ENCODE measurements at regions not wholly inside any gene's neighbourhood (a gene's known extent, or its start where the extent isn't known, plus 50 kb on each side); places are given as distances from the start of the nearest gene placed in this dataset.

GRCh38 chr4:181951265-181951664 lies 291.9 kb upstream of the TENM3 start:
- H3K4me1 Mint-ChIP-seq (ENCODE audit: low read depth, unreplicated experiment), result no peaks in the 10 kb centered on the region
- no peaks in the 10 kb centered on the region for H3K4me1 ChIP-seq
- H3K36me3 ChIP-seq (ENCODE audit: control insufficient read depth, insufficient read depth, low read length), result no peaks in the 10 kb centered on the region
- no peak overlapping the region for H3K4me3 ChIP-seq (ENCODE audit: low read depth, low read length)
- H3K27me3 ChIP-seq (replicated peaks; ENCODE audit: control insufficient read depth, insufficient read depth, low read length), result no peaks in the 10 kb centered on the region
- no TSS peak for BruUV-seq (replicated peaks)
- POLR2A ChIA-PET, result no interaction called here
- H3K9me3 Mint-ChIP-seq (ENCODE audit: unreplicated experiment), result no peaks in the 10 kb centered on the region
- no peak overlapping the region for H3K27ac Mint-ChIP-seq (ENCODE audit: unreplicated experiment)
- intact Hi-C loops (cut with micrococcal nuclease; ENCODE audit: unreplicated experiment), result no loop called here
- no peaks in the 10 kb centered on the region for H3K9me3 ChIP-seq
- no peaks in the 10 kb centered on the region for H3K36me3 Mint-ChIP-seq (ENCODE audit: insufficient read depth, unreplicated experiment)
- CTCF ChIA-PET, result no interaction called here
- DNase-seq, result no peak
- H3K27me3 Mint-ChIP-seq (ENCODE audit: insufficient read depth, unreplicated experiment), result no peaks in the 10 kb centered on the region
- TF ChIP-seq CTCF (IDR thresholded peaks at IDR 0.05; ENCODE audit: insufficient read depth in 1 of 2, low read depth in 1 of 2, low read length in 1 of 2, severe bottlenecking in 1 of 2, unreplicated experiment in 1 of 2), result no peak
- H3K4me3 Mint-ChIP-seq (ENCODE audit: unreplicated experiment), result no peak overlapping the region

- H3K36me3 ChIP-seq (ENCODE audit: control insufficient read depth, insufficient read depth, low read length), result no peaks in the 10 kb centered on the region
- Mint-ChIP-seq H3K4me1 (ENCODE audit: low read depth, unreplicated experiment) (no peaks in the 10 kb centered on the region), H3K36me3 (ENCODE audit: insufficient read depth, unreplicated experiment) (no peaks in the 10 kb centered on the region), H3K9me3 (ENCODE audit: unreplicated experiment) (no peaks in the 10 kb centered on the region), H3K4me3 (ENCODE audit: unreplicated experiment) (no peak overlapping the region), H3K27ac (ENCODE audit: unreplicated experiment) (no peak overlapping the region), H3K27me3 (ENCODE audit: insufficient read depth, unreplicated experiment) (no peaks in the 10 kb centered on the region)
- intact Hi-C loops (cut with micrococcal nuclease; ENCODE audit: unreplicated experiment), result no loop called here
- TF ChIP-seq CTCF (IDR thresholded peaks at IDR 0.05; ENCODE audit: insufficient read depth in 1 of 2, low read depth in 1 of 2, low read length in 1 of 2, severe bottlenecking in 1 of 2, unreplicated experiment in 1 of 2), result no peak
- ChIA-PET POLR2A (no interaction called here), CTCF (no interaction called here)
- no peaks in the 10 kb centered on the region for H3K9me3 ChIP-seq
- BruUV-seq (replicated peaks), result no TSS peak
- no peaks in the 10 kb centered on the region for H3K4me1 ChIP-seq
- H3K27me3 ChIP-seq (replicated peaks; ENCODE audit: control insufficient read depth, insufficient read depth, low read length), result no peaks in the 10 kb centered on the region
- DNase-seq, result no peak
- no peak overlapping the region for H3K4me3 ChIP-seq (ENCODE audit: low read depth, low read length)
Measured at GRCh38 chr4:181952478-181952877, 290.7 kb upstream of the TENM3 start.

GRCh38 chr4:181956512-181956911 lies 286.7 kb upstream of the TENM3 start:
- no peak overlapping the region for H3K27ac Mint-ChIP-seq (ENCODE audit: unreplicated experiment)
- H3K27me3 Mint-ChIP-seq (ENCODE audit: insufficient read depth, unreplicated experiment), result peaks cover 3% of the 10 kb centered on the region
- H3K36me3 Mint-ChIP-seq (ENCODE audit: insufficient read depth, unreplicated experiment), result no peaks in the 10 kb centered on the region
- no peak for TF ChIP-seq CTCF (IDR thresholded peaks at IDR 0.05; ENCODE audit: insufficient read depth in 1 of 2, low read depth in 1 of 2, low read length in 1 of 2, severe bottlenecking in 1 of 2, unreplicated experiment in 1 of 2)
- Histone ChIP-seq H3K4me3 (ENCODE audit: low read depth, low read length) (no peak overlapping the region), H3K9me3 (no peaks in the 10 kb centered on the region), H3K36me3 (ENCODE audit: control insufficient read depth, insufficient read depth, low read length) (no peaks in the 10 kb centered on the region), H3K4me1 (no peaks in the 10 kb centered on the region), H3K27me3 (replicated peaks; ENCODE audit: control insufficient read depth, insufficient read depth, low read length) (no peaks in the 10 kb centered on the region)
- ChIA-PET POLR2A (no interaction called here), CTCF (no interaction called here)
- intact Hi-C loops (cut with micrococcal nuclease; ENCODE audit: unreplicated experiment), result no loop called here
- no peak for DNase-seq
- no peaks in the 10 kb centered on the region for H3K4me1 Mint-ChIP-seq (ENCODE audit: low read depth, unreplicated experiment)
- no peaks in the 10 kb centered on the region for H3K9me3 Mint-ChIP-seq (ENCODE audit: unreplicated experiment)
- BruUV-seq (replicated peaks), result no TSS peak
- no peak overlapping the region for H3K4me3 Mint-ChIP-seq (ENCODE audit: unreplicated experiment)

All from Caco-2 (cell line).